A549 (cell line): ENCODE measurements at regions not wholly inside any gene's neighbourhood (a gene's known extent, or its start where the extent isn't known, plus 50 kb on each side); places are given as distances from the start of the nearest gene placed in this dataset.

Experiments
- ATAC-seq, 2 experiments: fragments of 200-7000 bp in 1 of 2; fragments of >200 bp in 1 of 2; cut with Nextera tagmentation in 1 of 2; cut with Tn5 transposase in 1 of 2; 3 replicates each; pipeline versions ENCODE4 v1.8.0 to v1.9.1; 2018 to 2020; ENCODE audit warnings: mild to moderate bottlenecking in 1 of 2, moderate library complexity in 1 of 2
- CTCF ChIA-PET: fragments of 300-600 bp; sonication (Branson Sonifier 250); formaldehyde crosslinking; extraction: SDS; loops from one replicate; lab custom pipeline; 2021; ENCODE audit warnings: antibody characterized with exemption, inconsistent platforms; lab: Yijun Ruan, JAX
- POLR2A ChIA-PET: fragments of 350-600 bp; formaldehyde crosslinking; extraction: SDS; loops from one replicate; lab custom pipeline; 2021; ENCODE audit warnings: antibody characterized with exemption, inconsistent platforms; lab: Yijun Ruan, JAX
- DNase-seq, 2 experiments: peaks; one replicate each; pipeline versions ENCODE4 v3.0.0 to v3.0.0-alpha.2; 2011 to 2016; ENCODE audit warnings: low read depth in 1 of 2, low spot score in 1 of 2
- FAIRE-seq: peaks from 2 replicates; lab custom pipeline; 2011; peaks lifted over from hg19 to GRCh38; lab: Jason Lieb, UNC
- H3K27ac ChIP-seq, 2 experiments: fragments of >200 bp; sonication (Bioruptor Twin); formaldehyde crosslinking; 3 replicates each; pipeline ENCODE4 v1.5.1; 2016 to 2017
- H3K4me1 ChIP-seq: fragments of >200 bp; sonication (Bioruptor Twin); formaldehyde crosslinking; 3 replicates; pipeline ENCODE4 v1.6.1; 2016
- H3K4me2 ChIP-seq: fragments of >200 bp; sonication (Bioruptor Twin); formaldehyde crosslinking; 3 replicates; pipeline ENCODE4 v1.6.1; 2016
- H3K4me3 ChIP-seq: fragments of >200 bp; sonication (Bioruptor Twin); formaldehyde crosslinking; 3 replicates; pipeline ENCODE4 v1.5.1; 2016
- H3K9me3 ChIP-seq: fragments of >200 bp; sonication (Bioruptor Twin); formaldehyde crosslinking; 3 replicates; pipeline ENCODE4 v1.6.1; 2016
- CBX8 ChIP-seq: fragments of 200-600 bp; sonication (generic); IDR thresholded peaks from 2 replicates; pipeline ENCODE4 v1.6.1; 2016
- EHF ChIP-seq: fragments of 250-450 bp; sonication (Bioruptor Pico); IDR thresholded peaks from 2 replicates; pipeline ENCODE4 v1.5.0; 2020; ENCODE audit warnings: mild to moderate bottlenecking
- EP300 ChIP-seq, 2 experiments: fragments of >200 bp; sonication (Bioruptor Twin); formaldehyde crosslinking; IDR thresholded peaks; 2 replicates in 1 of 2; 3 replicates in 1 of 2; pipeline ENCODE4 v1.6.1; 2016 to 2017
- FOXS1 ChIP-seq: fragments of 250-450 bp; sonication (Bioruptor Pico); IDR thresholded peaks from 2 replicates; pipeline ENCODE4 v1.5.0; 2020; ENCODE audit warnings: mild to moderate bottlenecking, moderate library complexity
- HDAC2 ChIP-seq: fragments of 200-600 bp; sonication (generic); IDR thresholded peaks from 2 replicates; pipeline ENCODE4 v1.6.1; 2016
- HOXA7 ChIP-seq: fragments of 250-450 bp; sonication (Bioruptor Pico); IDR thresholded peaks from 2 replicates; pipeline ENCODE4 v1.5.0; 2020; ENCODE audit warnings: mild to moderate bottlenecking, moderate library complexity
- JUN ChIP-seq, 2 experiments: fragments of >200 bp; sonication (Bioruptor Twin); formaldehyde crosslinking; IDR thresholded peaks; 2 replicates in 1 of 2; 3 replicates in 1 of 2; pipeline ENCODE4 v1.6.1; 2016 to 2017
- JUNB ChIP-seq: fragments of >200 bp; sonication (Bioruptor Twin); formaldehyde crosslinking; IDR thresholded peaks from 2 replicates; pipeline ENCODE4 v1.6.1; 2016
- MYC ChIP-seq: IDR thresholded peaks from 2 replicates; pipeline ENCODE4 v1.6.1; 2012; ENCODE audit warnings: mild to moderate bottlenecking, inconsistent platforms, low read length, improper control_type of control experiment, borderline replicate concordance
- NR3C1 ChIP-seq: fragments of >200 bp; sonication (Bioruptor Twin); formaldehyde crosslinking; IDR thresholded peaks from 3 replicates; pipeline ENCODE4 v1.6.1; 2017
- PHF8 ChIP-seq: fragments of 200-600 bp; sonication (generic); IDR thresholded peaks from 2 replicates; pipeline ENCODE4 v1.6.1; 2016; ENCODE audit warnings: low read depth, mild to moderate bottlenecking, antibody characterized with exemption, moderate library complexity, borderline replicate concordance
- POLR2A ChIP-seq: IDR thresholded peaks from 2 replicates; pipeline ENCODE4 v1.6.1; 2012; ENCODE audit warnings: mild to moderate bottlenecking, low read length
- RARB ChIP-seq: fragments of 250-450 bp; sonication (Bioruptor Pico); IDR thresholded peaks from 2 replicates; pipeline ENCODE4 v1.8.0; 2021; ENCODE audit warnings: mild to moderate bottlenecking, moderate library complexity
- RCOR1 ChIP-seq: fragments of 150-350 bp; IDR thresholded peaks from 2 replicates; pipeline ENCODE4 v1.6.1; 2014; ENCODE audit warnings: antibody characterized with exemption, low read length, low read depth
- TFCP2L1 ChIP-seq: fragments of 250-450 bp; sonication (Bioruptor Pico); IDR thresholded peaks from 2 replicates; pipeline ENCODE4 v1.5.0; 2021; ENCODE audit warnings: mild to moderate bottlenecking
- ZNF302 ChIP-seq: fragments of 250-450 bp; sonication (Bioruptor Pico); IDR thresholded peaks from 2 replicates; pipeline ENCODE4 v1.9.0; 2021; ENCODE audit warnings: inconsistent platforms, mild to moderate bottlenecking, moderate library complexity
- WGBS: methylation state at CpG from one replicate; pipeline ENCODE4 v1.1.6; 2017; ENCODE audit errors: missing lambda C conversion rate; 5-methylcytosine and 5-hydroxymethylcytosine counted together
- TF ChIP-seq, protein P1 (sequence below): IDR thresholded peaks from 2 replicates; pipeline ENCODE4 v1.6.1; 2012
- TF ChIP-seq, protein P2 (sequence below): fragments of 250-450 bp; sonication (Bioruptor Pico); IDR thresholded peaks from 2 replicates; pipeline ENCODE4 v1.5.0; 2021; ENCODE audit warnings: mild to moderate bottlenecking, moderate library complexity, borderline replicate concordance
- TF ChIP-seq, protein P3 (sequence below): fragments of >200 bp; sonication (Bioruptor Twin); formaldehyde crosslinking; IDR thresholded peaks from 2 replicates; pipeline ENCODE4 v1.6.1; 2016
- TF ChIP-seq, protein P4 (sequence below): fragments of 450-650 bp; IDR thresholded peaks from 2 replicates; pipeline ENCODE4 v1.6.1; 2014; ENCODE audit warnings: antibody characterized with exemption
- TF ChIP-seq, protein P5 (sequence below): fragments of 200-600 bp; sonication (generic); IDR thresholded peaks from 2 replicates; pipeline ENCODE4 v1.6.1; 2016; ENCODE audit warnings: antibody characterized with exemption, mild to moderate bottlenecking, moderate library complexity

DNA sequence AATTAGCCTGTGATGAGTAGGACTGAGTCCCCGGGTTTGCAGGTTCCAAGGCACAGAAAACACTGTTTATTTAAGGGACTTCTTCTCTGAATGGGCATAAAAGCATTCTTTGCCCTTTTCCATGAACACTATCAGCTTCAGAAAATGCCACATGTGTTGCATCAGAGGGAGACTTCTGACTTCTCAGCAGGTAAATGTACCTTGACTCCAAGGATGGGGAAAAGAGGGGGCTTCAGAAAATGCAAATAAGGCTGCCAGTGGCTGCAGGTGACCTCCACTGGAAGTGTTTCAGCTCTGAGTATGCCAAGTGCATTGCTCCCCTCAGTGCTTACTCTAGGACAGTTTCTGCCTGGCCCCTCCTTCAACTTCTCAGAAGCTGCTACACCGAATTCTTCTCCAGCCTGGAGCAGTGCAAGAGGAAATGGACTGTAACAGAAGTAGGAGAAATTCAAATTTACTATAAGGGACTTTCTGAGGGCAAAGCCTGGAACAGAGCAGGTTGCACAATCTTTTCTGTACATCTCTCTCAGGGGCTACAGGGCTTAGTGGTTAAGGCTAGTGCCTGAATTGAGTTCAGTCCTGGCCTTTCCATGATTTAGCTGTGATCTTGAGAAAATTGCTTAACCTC, 233.2 kb downstream of the PTTG2 start:
- TF ChIP-seq FOXS1 (no peak), RARB (CRISPR knock-in tag) (no peak), JUNB (no peak), HDAC2 (no peak), HOXA7 (CRISPR knock-in tag) (no peak), PHF8 (no peak), CBX8 (no peak)

DNA sequence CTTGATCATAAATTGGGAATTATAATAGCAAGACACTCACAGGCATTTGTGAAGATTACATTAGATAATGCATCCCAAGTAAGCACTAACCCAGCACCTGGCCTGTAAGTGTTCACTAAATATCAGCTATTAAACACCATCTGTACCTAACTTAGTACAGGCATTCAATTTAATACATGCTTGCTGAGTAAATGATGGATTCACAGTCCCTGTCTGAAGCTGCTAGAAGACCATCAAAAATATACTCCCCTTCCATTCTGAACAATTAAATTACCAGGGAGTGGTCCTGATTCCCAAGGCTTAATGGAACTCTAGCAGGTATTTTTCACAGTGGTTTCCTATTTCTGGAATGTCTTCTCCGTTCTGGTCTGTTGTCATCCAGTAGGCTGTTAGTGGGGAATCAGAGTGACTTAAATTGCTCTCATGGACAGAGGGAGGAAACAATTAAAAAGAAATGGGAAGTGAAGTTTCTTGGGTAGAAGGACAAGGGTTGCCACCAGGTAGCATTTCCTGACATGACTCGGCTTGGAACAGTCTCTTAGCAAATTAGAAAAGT, 233.9 kb downstream of the PTTG2 start:
- Histone ChIP-seq H3K4me1 (peaks cover 19% of the 10 kb centered on the region), H3K27ac (no peak overlapping the region), H3K9me3 (no peaks in the 10 kb centered on the region), H3K4me2 (no peak overlapping the region), H3K4me3 (no peak overlapping the region)
- ChIA-PET CTCF (interaction anchor here (1.0 to 1.6 kb wide), 2 partner anchors 15 to 481 kb away, joined by 3 to 5 read pairs; no protein-coding TSS in a partner anchor), POLR2A (no interaction called here)
- WGBS, result 33% methylated on average over 2 of the region's 2 CpGs
- no peak for TF ChIP-seq EP300 (IDR thresholded peaks at IDR 0.05)
- TF ChIP-seq, protein P1, sequence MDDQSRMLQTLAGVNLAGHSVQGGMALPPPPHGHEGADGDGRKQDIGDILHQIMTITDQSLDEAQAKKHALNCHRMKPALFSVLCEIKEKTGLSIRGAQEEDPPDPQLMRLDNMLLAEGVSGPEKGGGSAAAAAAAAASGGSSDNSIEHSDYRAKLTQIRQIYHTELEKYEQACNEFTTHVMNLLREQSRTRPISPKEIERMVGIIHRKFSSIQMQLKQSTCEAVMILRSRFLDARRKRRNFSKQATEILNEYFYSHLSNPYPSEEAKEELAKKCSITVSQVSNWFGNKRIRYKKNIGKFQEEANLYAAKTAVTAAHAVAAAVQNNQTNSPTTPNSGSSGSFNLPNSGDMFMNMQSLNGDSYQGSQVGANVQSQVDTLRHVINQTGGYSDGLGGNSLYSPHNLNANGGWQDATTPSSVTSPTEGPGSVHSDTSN, result no peak
- TF ChIP-seq, protein P2, sequence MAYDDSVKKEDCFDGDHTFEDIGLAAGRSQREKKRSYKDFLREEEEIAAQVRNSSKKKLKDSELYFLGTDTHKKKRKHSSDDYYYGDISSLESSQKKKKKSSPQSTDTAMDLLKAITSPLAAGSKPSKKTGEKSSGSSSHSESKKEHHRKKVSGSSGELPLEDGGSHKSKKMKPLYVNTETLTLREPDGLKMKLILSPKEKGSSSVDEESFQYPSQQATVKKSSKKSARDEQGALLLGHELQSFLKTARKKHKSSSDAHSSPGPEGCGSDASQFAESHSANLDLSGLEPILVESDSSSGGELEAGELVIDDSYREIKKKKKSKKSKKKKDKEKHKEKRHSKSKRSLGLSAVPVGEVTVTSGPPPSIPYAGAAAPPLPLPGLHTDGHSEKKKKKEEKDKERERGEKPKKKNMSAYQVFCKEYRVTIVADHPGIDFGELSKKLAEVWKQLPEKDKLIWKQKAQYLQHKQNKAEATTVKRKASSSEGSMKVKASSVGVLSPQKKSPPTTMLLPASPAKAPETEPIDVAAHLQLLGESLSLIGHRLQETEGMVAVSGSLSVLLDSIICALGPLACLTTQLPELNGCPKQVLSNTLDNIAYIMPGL (CRISPR knock-in tag), result no peak
- TF ChIP-seq TFCP2L1 (CRISPR knock-in tag), result no peak
- TF ChIP-seq, protein P3, sequence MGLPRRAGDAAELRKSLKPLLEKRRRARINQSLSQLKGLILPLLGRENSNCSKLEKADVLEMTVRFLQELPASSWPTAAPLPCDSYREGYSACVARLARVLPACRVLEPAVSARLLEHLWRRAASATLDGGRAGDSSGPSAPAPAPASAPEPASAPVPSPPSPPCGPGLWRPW, result no peak
- no peak for TF ChIP-seq RCOR1
- TF ChIP-seq, protein P4, sequence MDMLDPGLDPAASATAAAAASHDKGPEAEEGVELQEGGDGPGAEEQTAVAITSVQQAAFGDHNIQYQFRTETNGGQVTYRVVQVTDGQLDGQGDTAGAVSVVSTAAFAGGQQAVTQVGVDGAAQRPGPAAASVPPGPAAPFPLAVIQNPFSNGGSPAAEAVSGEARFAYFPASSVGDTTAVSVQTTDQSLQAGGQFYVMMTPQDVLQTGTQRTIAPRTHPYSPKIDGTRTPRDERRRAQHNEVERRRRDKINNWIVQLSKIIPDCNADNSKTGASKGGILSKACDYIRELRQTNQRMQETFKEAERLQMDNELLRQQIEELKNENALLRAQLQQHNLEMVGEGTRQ, result no peak
- TF ChIP-seq EHF, result no peak
- no peak for TF ChIP-seq ZNF302 (CRISPR knock-in tag)
- DNase-seq, result no peak
- ATAC-seq, result no peak
- FAIRE-seq, result no peak

More for the DNA sequence above, 233.2 kb downstream of the PTTG2 start:
- no peak overlapping the region for H3K27ac ChIP-seq
- peaks cover 26% of the 10 kb centered on the region for H3K4me1 ChIP-seq
- no peak overlapping the region for H3K4me2 ChIP-seq
- WGBS, result 30% methylated on average over 2 of the region's 2 CpGs
- ATAC-seq (no peak), DNase-seq (no peak), FAIRE-seq (no peak)
- POLR2A ChIA-PET, result interaction anchor here (0.6 kb wide), 1 partner anchor 141 kb away, joined by 3 read pairs; no protein-coding TSS in a partner anchor
- no peaks in the 10 kb centered on the region for H3K9me3 ChIP-seq
- no peak overlapping the region for H3K4me3 ChIP-seq
- CTCF ChIA-PET, result interaction anchor here (0.9 to 1.6 kb wide), 3 partner anchors 14 to 535 kb away, joined by 3 to 5 read pairs (median 5); no protein-coding TSS in a partner anchor

DNA sequence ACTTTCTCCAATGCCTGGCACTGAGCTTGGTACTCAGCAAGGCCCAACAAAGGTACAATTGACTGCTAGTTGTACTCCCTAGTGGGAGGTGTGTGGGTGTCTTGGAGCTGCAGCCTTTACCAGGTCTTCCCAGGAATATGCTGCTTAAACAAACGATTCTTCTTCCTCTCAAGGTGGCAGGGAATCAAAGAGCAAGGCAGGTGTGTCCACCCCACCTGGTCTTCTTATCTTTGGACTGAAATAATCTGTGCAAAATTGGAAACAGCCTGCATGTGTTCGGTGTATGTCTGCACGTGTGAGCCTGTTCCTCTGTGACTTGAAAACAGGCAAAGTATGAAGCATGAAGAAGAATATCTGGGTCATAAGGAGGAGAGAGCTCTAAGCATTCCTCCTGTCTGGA, 235.3 kb downstream of the PTTG2 start:
- CTCF ChIA-PET, result interaction anchor here (3.2 kb wide), 1 partner anchor 16 kb away, joined by 15 read pairs; no protein-coding TSS in a partner anchor
- DNase-seq, result no peak
- TF ChIP-seq NR3C1 (no peak), RARB (CRISPR knock-in tag) (no peak), POLR2A (no peak), JUN (IDR thresholded peaks at IDR 0.05) (no peak), MYC (no peak)
- TF ChIP-seq, protein P1, result no peak
- TF ChIP-seq, protein P5, sequence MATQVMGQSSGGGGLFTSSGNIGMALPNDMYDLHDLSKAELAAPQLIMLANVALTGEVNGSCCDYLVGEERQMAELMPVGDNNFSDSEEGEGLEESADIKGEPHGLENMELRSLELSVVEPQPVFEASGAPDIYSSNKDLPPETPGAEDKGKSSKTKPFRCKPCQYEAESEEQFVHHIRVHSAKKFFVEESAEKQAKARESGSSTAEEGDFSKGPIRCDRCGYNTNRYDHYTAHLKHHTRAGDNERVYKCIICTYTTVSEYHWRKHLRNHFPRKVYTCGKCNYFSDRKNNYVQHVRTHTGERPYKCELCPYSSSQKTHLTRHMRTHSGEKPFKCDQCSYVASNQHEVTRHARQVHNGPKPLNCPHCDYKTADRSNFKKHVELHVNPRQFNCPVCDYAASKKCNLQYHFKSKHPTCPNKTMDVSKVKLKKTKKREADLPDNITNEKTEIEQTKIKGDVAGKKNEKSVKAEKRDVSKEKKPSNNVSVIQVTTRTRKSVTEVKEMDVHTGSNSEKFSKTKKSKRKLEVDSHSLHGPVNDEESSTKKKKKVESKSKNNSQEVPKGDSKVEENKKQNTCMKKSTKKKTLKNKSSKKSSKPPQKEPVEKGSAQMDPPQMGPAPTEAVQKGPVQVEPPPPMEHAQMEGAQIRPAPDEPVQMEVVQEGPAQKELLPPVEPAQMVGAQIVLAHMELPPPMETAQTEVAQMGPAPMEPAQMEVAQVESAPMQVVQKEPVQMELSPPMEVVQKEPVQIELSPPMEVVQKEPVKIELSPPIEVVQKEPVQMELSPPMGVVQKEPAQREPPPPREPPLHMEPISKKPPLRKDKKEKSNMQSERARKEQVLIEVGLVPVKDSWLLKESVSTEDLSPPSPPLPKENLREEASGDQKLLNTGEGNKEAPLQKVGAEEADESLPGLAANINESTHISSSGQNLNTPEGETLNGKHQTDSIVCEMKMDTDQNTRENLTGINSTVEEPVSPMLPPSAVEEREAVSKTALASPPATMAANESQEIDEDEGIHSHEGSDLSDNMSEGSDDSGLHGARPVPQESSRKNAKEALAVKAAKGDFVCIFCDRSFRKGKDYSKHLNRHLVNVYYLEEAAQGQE, result no peak

More for the DNA sequence above, 235.3 kb downstream of the PTTG2 start:
- 14% methylated on average over 3 of the region's 3 CpGs for WGBS
- H3K9me3 ChIP-seq, result no peaks in the 10 kb centered on the region
- no peak for FAIRE-seq
- POLR2A ChIA-PET, result no interaction called here
- no peak overlapping the region for H3K27ac ChIP-seq
- H3K4me2 ChIP-seq, result no peak overlapping the region
- H3K4me1 ChIP-seq, result peaks cover 6% of the 10 kb centered on the region; the same call in 2 of the 3 replicates
- ATAC-seq, result no peak
- H3K4me3 ChIP-seq, result no peak overlapping the region
